Gastroesophageal sphincter (tissue), 3 donors: ENCODE measurements at regions not wholly inside any gene's neighbourhood (a gene's known extent, or its start where the extent isn't known, plus 50 kb on each side); places are given as distances from the start of the nearest gene placed in this dataset.

Experiments
- EP300 ChIP-seq: sonication (generic); formaldehyde crosslinking; IDR thresholded peaks from one replicate; pipeline ENCODE4 v1.6.1; 2017; ENCODE audit warnings: antibody characterized with exemption, mild to moderate bottlenecking
- POLR2AphosphoS5 ChIP-seq: sonication (generic); formaldehyde crosslinking; IDR thresholded peaks from one replicate; pipeline ENCODE4 v1.6.1; 2017; ENCODE audit warnings: antibody characterized with exemption
- TF ChIP-seq, protein P1 (sequence below), 4 experiments: fragments of 200-600 bp in 2 of 4; fragments of 450-650 bp in 2 of 4; sonication (generic) in 1 of 4; IDR thresholded peaks; one replicate each; pipeline ENCODE4 v1.5.1; 2017 to 2019; ENCODE audit warnings: antibody characterized with exemption in 4 of 4, mild to moderate bottlenecking in 2 of 4, moderate library complexity in 2 of 4

DNA sequence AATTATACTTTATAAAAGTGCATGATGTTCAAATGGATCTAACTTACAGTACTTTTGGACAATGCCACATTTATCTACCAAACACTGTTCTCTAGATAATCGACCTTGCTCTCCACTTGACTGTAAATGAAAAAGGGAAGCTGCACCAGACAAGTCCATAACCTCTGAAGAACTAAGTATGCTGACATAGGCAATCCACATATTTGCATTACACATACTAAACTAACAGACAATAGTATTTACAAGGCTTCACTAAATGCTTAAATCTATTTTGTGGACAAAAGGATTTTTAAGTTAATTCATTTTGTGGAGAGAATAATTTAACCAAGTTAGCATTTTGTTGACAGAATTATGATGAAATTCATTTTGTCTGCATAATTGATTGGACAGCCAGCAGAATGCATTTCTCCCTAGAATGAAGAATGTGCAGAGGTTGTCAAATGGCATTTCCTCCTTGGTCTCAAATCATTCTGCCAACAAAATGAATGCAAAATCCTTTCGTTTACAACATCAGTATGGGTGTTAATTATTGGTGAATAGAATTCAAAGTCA, 520.9 kb downstream of the CPS1 start:
- TF ChIP-seq, protein P1, sequence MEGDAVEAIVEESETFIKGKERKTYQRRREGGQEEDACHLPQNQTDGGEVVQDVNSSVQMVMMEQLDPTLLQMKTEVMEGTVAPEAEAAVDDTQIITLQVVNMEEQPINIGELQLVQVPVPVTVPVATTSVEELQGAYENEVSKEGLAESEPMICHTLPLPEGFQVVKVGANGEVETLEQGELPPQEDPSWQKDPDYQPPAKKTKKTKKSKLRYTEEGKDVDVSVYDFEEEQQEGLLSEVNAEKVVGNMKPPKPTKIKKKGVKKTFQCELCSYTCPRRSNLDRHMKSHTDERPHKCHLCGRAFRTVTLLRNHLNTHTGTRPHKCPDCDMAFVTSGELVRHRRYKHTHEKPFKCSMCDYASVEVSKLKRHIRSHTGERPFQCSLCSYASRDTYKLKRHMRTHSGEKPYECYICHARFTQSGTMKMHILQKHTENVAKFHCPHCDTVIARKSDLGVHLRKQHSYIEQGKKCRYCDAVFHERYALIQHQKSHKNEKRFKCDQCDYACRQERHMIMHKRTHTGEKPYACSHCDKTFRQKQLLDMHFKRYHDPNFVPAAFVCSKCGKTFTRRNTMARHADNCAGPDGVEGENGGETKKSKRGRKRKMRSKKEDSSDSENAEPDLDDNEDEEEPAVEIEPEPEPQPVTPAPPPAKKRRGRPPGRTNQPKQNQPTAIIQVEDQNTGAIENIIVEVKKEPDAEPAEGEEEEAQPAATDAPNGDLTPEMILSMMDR (IDR thresholded peaks at IDR 0.05) = no peak
- TF ChIP-seq POLR2AphosphoS5 = no peak
- no peak for TF ChIP-seq EP300
